Nephron progenitor cell (in vitro differentiated cells): ENCODE measurements at regions not wholly inside any gene's neighbourhood (a gene's known extent, or its start where the extent isn't known, plus 50 kb on each side); places are given as distances from the start of the nearest gene placed in this dataset.
"Not testable (repeated sequence)": the region's sequence is repeated elsewhere in the genome, so short reads cannot be mapped to it uniquely, and the experiment has no call there.

Experiments
- DNase-seq: peaks from one replicate; pipeline ENCODE4 v3.0.0; 2021
- H3K27ac Mint-ChIP-seq: 2 replicates; pipeline ENCODE4 v1.8.0; 2021; ENCODE audit warnings: mild to moderate bottlenecking, moderate library complexity, mixed read lengths
- H3K27me3 Mint-ChIP-seq: 2 replicates; pipeline ENCODE4 v1.8.0; 2021; ENCODE audit warnings: mild to moderate bottlenecking, low read depth, mixed read lengths; ENCODE audit not compliant: poor library complexity
- H3K36me3 Mint-ChIP-seq: 2 replicates; pipeline ENCODE4 v1.8.0; 2021; ENCODE audit warnings: low read depth, mixed read lengths
- H3K4me1 Mint-ChIP-seq: 2 replicates; pipeline ENCODE4 v1.8.0; 2021; ENCODE audit warnings: mixed read lengths
- H3K4me3 Mint-ChIP-seq: 2 replicates; pipeline ENCODE4 v1.8.0; 2021; ENCODE audit warnings: mild to moderate bottlenecking, moderate library complexity, mixed read lengths
- H3K9me3 Mint-ChIP-seq: 2 replicates; pipeline ENCODE4 v1.8.0; 2021; ENCODE audit warnings: mild to moderate bottlenecking, moderate library complexity, mixed read lengths
- TF ChIP-seq, protein P1 (sequence below): fragments of 200-600 bp; sonication (generic); IDR thresholded peaks from 2 replicates; pipeline ENCODE4 v1.5.0; 2021; ENCODE audit warnings: antibody characterized with exemption

DNA sequence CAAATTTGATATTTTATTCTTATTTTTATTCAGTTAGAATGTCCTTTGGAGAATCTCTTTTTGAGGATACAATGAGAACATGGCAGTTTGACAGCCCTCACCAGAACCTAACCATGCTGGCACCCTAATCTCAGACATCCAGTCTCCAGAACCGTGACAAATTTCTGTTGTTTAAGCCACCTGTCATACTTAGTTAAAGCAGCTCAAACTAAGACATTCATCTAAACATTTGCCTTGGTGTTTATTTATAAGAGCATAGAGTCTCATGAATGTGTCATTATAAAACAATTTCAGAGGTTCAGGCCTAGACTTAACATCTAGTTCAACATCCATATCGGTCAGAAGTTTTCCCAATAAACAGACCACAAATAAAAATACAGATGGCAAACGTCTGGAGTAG, 125.1 kb upstream of the FUNDC1 start:
- Mint-ChIP-seq H3K9me3 (peaks cover 49% of the 10 kb centered on the region), H3K4me3 (no peak overlapping the region), H3K27ac (no peak overlapping the region), H3K36me3 (no peaks in the 10 kb centered on the region), H3K27me3 (no peaks in the 10 kb centered on the region), H3K4me1 (no peaks in the 10 kb centered on the region)
- TF ChIP-seq, protein P1, sequence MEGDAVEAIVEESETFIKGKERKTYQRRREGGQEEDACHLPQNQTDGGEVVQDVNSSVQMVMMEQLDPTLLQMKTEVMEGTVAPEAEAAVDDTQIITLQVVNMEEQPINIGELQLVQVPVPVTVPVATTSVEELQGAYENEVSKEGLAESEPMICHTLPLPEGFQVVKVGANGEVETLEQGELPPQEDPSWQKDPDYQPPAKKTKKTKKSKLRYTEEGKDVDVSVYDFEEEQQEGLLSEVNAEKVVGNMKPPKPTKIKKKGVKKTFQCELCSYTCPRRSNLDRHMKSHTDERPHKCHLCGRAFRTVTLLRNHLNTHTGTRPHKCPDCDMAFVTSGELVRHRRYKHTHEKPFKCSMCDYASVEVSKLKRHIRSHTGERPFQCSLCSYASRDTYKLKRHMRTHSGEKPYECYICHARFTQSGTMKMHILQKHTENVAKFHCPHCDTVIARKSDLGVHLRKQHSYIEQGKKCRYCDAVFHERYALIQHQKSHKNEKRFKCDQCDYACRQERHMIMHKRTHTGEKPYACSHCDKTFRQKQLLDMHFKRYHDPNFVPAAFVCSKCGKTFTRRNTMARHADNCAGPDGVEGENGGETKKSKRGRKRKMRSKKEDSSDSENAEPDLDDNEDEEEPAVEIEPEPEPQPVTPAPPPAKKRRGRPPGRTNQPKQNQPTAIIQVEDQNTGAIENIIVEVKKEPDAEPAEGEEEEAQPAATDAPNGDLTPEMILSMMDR: no peak
- no peak for DNase-seq

GRCh38 chrX:44657718-44658246, 115.1 kb upstream of the FUNDC1 start:
- not testable (repeated sequence) for H3K4me3 Mint-ChIP-seq, H3K4me1 Mint-ChIP-seq, H3K36me3 Mint-ChIP-seq, H3K27ac Mint-ChIP-seq, DNase-seq, H3K27me3 Mint-ChIP-seq
- H3K9me3 Mint-ChIP-seq: peaks cover 51% of the 10 kb centered on the region

- Mint-ChIP-seq H3K4me3 (no peak overlapping the region), H3K9me3 (peaks cover 51% of the 10 kb centered on the region), H3K4me1 (no peaks in the 10 kb centered on the region), H3K36me3 (no peaks in the 10 kb centered on the region), H3K27ac (no peak overlapping the region), H3K27me3 (no peaks in the 10 kb centered on the region)
- DNase-seq: no peak
- TF ChIP-seq, protein P1: no peak
Observed at GRCh38 chrX:44651358-44651757, 108.7 kb upstream of the FUNDC1 start.

GRCh38 chrX:44643723-44644122, 101.1 kb upstream of the FUNDC1 start:
- H3K36me3 Mint-ChIP-seq: no peaks in the 10 kb centered on the region
- no peak for DNase-seq
- no peaks in the 10 kb centered on the region for H3K4me1 Mint-ChIP-seq
- no peak overlapping the region for H3K27ac Mint-ChIP-seq
- peaks cover 59% of the 10 kb centered on the region for H3K9me3 Mint-ChIP-seq
- TF ChIP-seq, protein P1: no peak
- no peak overlapping the region for H3K4me3 Mint-ChIP-seq
- H3K27me3 Mint-ChIP-seq: no peaks in the 10 kb centered on the region

DNA sequence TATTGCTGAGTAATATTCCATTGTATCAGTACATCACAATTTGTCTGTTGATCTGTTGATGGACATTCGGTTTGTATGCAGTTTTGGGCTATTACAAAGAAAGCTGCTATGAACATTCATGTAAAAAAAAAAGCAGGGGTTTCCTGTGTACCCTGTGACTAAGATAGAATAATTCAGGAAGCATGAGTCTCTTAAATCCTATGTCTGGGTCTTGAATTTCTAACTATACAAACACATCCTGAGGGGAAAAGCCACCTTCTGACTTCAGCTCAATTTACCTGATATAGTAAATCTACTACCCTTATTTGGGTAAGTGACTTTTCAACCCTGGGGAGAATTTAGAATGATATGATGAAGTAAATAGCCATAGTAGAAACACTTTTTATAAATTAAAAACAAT, 94.6 kb upstream of the FUNDC1 start:
- TF ChIP-seq, protein P1: no peak
- Mint-ChIP-seq H3K36me3 (no peaks in the 10 kb centered on the region), H3K4me1 (no peaks in the 10 kb centered on the region), H3K9me3 (peaks cover 45% of the 10 kb centered on the region), H3K27me3 (peaks cover 3% of the 10 kb centered on the region), H3K4me3 (no peak overlapping the region), H3K27ac (no peak overlapping the region)
- no peak for DNase-seq

GRCh38 chrX:44621078-44621477, 78.4 kb upstream of the FUNDC1 start:
- no peaks in the 10 kb centered on the region for H3K4me1 Mint-ChIP-seq
- TF ChIP-seq, protein P1: no peak
- H3K9me3 Mint-ChIP-seq: peaks cover 42% of the 10 kb centered on the region
- H3K36me3 Mint-ChIP-seq: no peaks in the 10 kb centered on the region
- no peaks in the 10 kb centered on the region for H3K27me3 Mint-ChIP-seq
- no peak overlapping the region for H3K27ac Mint-ChIP-seq
- no peak for DNase-seq
- no peak overlapping the region for H3K4me3 Mint-ChIP-seq
